ENCODE measurements at regions not wholly inside any gene's neighbourhood (a gene's known extent, or its start where the extent isn't known, plus 50 kb on each side); places are given as distances from the start of the nearest gene placed in this dataset.

GRCh38 chrX:117751155-117751554, 365.5 kb downstream of the KLHL13 start:
- peaks cover 0 to 2% (median 0%) of the 10 kb centered on the region in 5 experiments for H3K27me3 ChIP-seq (replicated peaks in 2 of 5; ENCODE audit: control insufficient read depth in 4 of 5, insufficient read depth in 5 of 5, low read length in 4 of 5)
- no peaks in the 10 kb centered on the region for H3K9me3 ChIP-seq (ENCODE audit: control extremely low read depth in 1 of 5, control insufficient read depth in 4 of 5, insufficient read depth in 2 of 5, low read depth in 1 of 5, low read length in 4 of 5)
- H3K36me3 ChIP-seq (ENCODE audit: control insufficient read depth in 4 of 4, insufficient read depth in 4 of 4, low read length in 3 of 4) = no peaks in the 10 kb centered on the region
- POLR2A ChIA-PET = no interaction called here
- DNase-seq = no peak
- no peaks in the 10 kb centered on the region for H3K4me1 ChIP-seq (ENCODE audit: control extremely low read depth in 1 of 4, control insufficient read depth in 4 of 4, insufficient read depth in 4 of 4, low read length in 3 of 4)
- H3K4me3 ChIP-seq (ENCODE audit: control insufficient read depth in 1 of 7, extremely low read depth in 1 of 7, insufficient read depth in 4 of 7, low read depth in 2 of 7, low read length in 6 of 7) = no peak overlapping the region
- CTCF ChIA-PET = no interaction called here
- no CpG with 5 or more reads among the region's 2 CpGs for WGBS (ENCODE audit: insufficient coverage)
- no peak overlapping the region for H3K27ac ChIP-seq (ENCODE audit: insufficient read depth in 1 of 2, low read depth in 1 of 2, low read length in 2 of 2, poor library complexity in 1 of 2, severe bottlenecking in 2 of 2)

- Histone ChIP-seq H3K4me1 (ENCODE audit: control extremely low read depth in 1 of 4, control insufficient read depth in 4 of 4, insufficient read depth in 4 of 4, low read length in 3 of 4) (no peaks in the 10 kb centered on the region), H3K27ac (ENCODE audit: insufficient read depth in 1 of 2, low read depth in 1 of 2, low read length in 2 of 2, poor library complexity in 1 of 2, severe bottlenecking in 2 of 2) (no peak overlapping the region), H3K9me3 (ENCODE audit: control extremely low read depth in 1 of 5, control insufficient read depth in 4 of 5, insufficient read depth in 2 of 5, low read depth in 1 of 5, low read length in 4 of 5) (no peaks in the 10 kb centered on the region), H3K27me3 (replicated peaks in 2 of 5; ENCODE audit: control insufficient read depth in 4 of 5, insufficient read depth in 5 of 5, low read length in 4 of 5) (no peaks in the 10 kb centered on the region), H3K36me3 (ENCODE audit: control insufficient read depth in 4 of 4, insufficient read depth in 4 of 4, low read length in 3 of 4) (no peaks in the 10 kb centered on the region), H3K4me3 (ENCODE audit: control insufficient read depth in 1 of 7, extremely low read depth in 1 of 7, insufficient read depth in 4 of 7, low read depth in 2 of 7, low read length in 6 of 7) (no peak overlapping the region)
- POLR2A ChIA-PET = no interaction called here
- CTCF ChIA-PET = no interaction called here
- DNase-seq = no peak
Observed at GRCh38 chrX:117744958-117745357, 371.7 kb downstream of the KLHL13 start.

- Histone ChIP-seq H3K4me3 (ENCODE audit: control insufficient read depth in 1 of 7, extremely low read depth in 1 of 7, insufficient read depth in 4 of 7, low read depth in 2 of 7, low read length in 6 of 7) (no peak overlapping the region), H3K4me1 (ENCODE audit: control extremely low read depth in 1 of 4, control insufficient read depth in 4 of 4, insufficient read depth in 4 of 4, low read length in 3 of 4) (no peaks in the 10 kb centered on the region), H3K27ac (ENCODE audit: insufficient read depth in 1 of 2, low read depth in 1 of 2, low read length in 2 of 2, poor library complexity in 1 of 2, severe bottlenecking in 2 of 2) (no peak overlapping the region), H3K27me3 (replicated peaks in 2 of 5; ENCODE audit: control insufficient read depth in 4 of 5, insufficient read depth in 5 of 5, low read length in 4 of 5) (no peaks in the 10 kb centered on the region), H3K36me3 (ENCODE audit: control insufficient read depth in 4 of 4, insufficient read depth in 4 of 4, low read length in 3 of 4) (no peaks in the 10 kb centered on the region), H3K9me3 (ENCODE audit: control extremely low read depth in 1 of 5, control insufficient read depth in 4 of 5, insufficient read depth in 2 of 5, low read depth in 1 of 5, low read length in 4 of 5) (no peaks in the 10 kb centered on the region)
- CTCF ChIA-PET = no interaction called here
- WGBS (ENCODE audit: insufficient coverage) = 73% methylated on average over 2 of the region's 3 CpGs
- POLR2A ChIA-PET = no interaction called here
- no peak for DNase-seq
Observed at GRCh38 chrX:117743469-117744251, 372.9 kb downstream of the KLHL13 start.

GRCh38 chrX:117713411-117713810, 403.2 kb downstream of the KLHL13 start:
- Histone ChIP-seq H3K4me3 (ENCODE audit: control insufficient read depth in 1 of 7, extremely low read depth in 1 of 7, insufficient read depth in 4 of 7, low read depth in 2 of 7, low read length in 6 of 7) (no peak overlapping the region), H3K27ac (ENCODE audit: insufficient read depth in 1 of 2, low read depth in 1 of 2, low read length in 2 of 2, poor library complexity in 1 of 2, severe bottlenecking in 2 of 2) (no peak overlapping the region), H3K36me3 (ENCODE audit: control insufficient read depth in 4 of 4, insufficient read depth in 4 of 4, low read length in 3 of 4) (no peaks in the 10 kb centered on the region), H3K9me3 (ENCODE audit: control extremely low read depth in 1 of 5, control insufficient read depth in 4 of 5, insufficient read depth in 2 of 5, low read depth in 1 of 5, low read length in 4 of 5) (no peaks in the 10 kb centered on the region), H3K27me3 (replicated peaks in 2 of 5; ENCODE audit: control insufficient read depth in 4 of 5, insufficient read depth in 5 of 5, low read length in 4 of 5) (no peaks in the 10 kb centered on the region), H3K4me1 (ENCODE audit: control extremely low read depth in 1 of 4, control insufficient read depth in 4 of 4, insufficient read depth in 4 of 4, low read length in 3 of 4) (no peaks in the 10 kb centered on the region)
- ChIA-PET CTCF (no interaction called here), POLR2A (no interaction called here)
- no peak for DNase-seq
- WGBS (ENCODE audit: insufficient coverage) = no CpG with 5 or more reads among the region's 1 CpG

GRCh38 chrX:117711782-117712181, 404.8 kb downstream of the KLHL13 start:
- H3K36me3 ChIP-seq (ENCODE audit: control insufficient read depth in 4 of 4, insufficient read depth in 4 of 4, low read length in 3 of 4) = no peaks in the 10 kb centered on the region
- no peak overlapping the region for H3K4me3 ChIP-seq (ENCODE audit: control insufficient read depth in 1 of 7, extremely low read depth in 1 of 7, insufficient read depth in 4 of 7, low read depth in 2 of 7, low read length in 6 of 7)
- no peaks in the 10 kb centered on the region for H3K27me3 ChIP-seq (replicated peaks in 2 of 5; ENCODE audit: control insufficient read depth in 4 of 5, insufficient read depth in 5 of 5, low read length in 4 of 5)
- ChIA-PET CTCF (no interaction called here), POLR2A (no interaction called here)
- no peaks in the 10 kb centered on the region for H3K4me1 ChIP-seq (ENCODE audit: control extremely low read depth in 1 of 4, control insufficient read depth in 4 of 4, insufficient read depth in 4 of 4, low read length in 3 of 4)
- no CpG with 5 or more reads among the region's 1 CpG for WGBS (ENCODE audit: insufficient coverage)
- DNase-seq = no peak
- no peak overlapping the region for H3K27ac ChIP-seq (ENCODE audit: insufficient read depth in 1 of 2, low read depth in 1 of 2, low read length in 2 of 2, poor library complexity in 1 of 2, severe bottlenecking in 2 of 2)
- H3K9me3 ChIP-seq (ENCODE audit: control extremely low read depth in 1 of 5, control insufficient read depth in 4 of 5, insufficient read depth in 2 of 5, low read depth in 1 of 5, low read length in 4 of 5) = no peaks in the 10 kb centered on the region

- DNase-seq = no peak
- WGBS (ENCODE audit: insufficient coverage) = 100% methylated on average over 1 of the region's 8 CpGs
Observed at GRCh38 chrX:117707948-117708743, 408.5 kb downstream of the KLHL13 start.

GRCh38 chrX:117701050-117701449, 415.6 kb downstream of the KLHL13 start:
- H3K36me3 ChIP-seq (ENCODE audit: control insufficient read depth in 4 of 4, insufficient read depth in 4 of 4, low read length in 3 of 4) = no peaks in the 10 kb centered on the region
- H3K27me3 ChIP-seq (replicated peaks in 2 of 5; ENCODE audit: control insufficient read depth in 4 of 5, insufficient read depth in 5 of 5, low read length in 4 of 5) = no peaks in the 10 kb centered on the region
- ChIA-PET POLR2A (no interaction called here), CTCF (no interaction called here)
- no peaks in the 10 kb centered on the region for H3K4me1 ChIP-seq (ENCODE audit: control extremely low read depth in 1 of 4, control insufficient read depth in 4 of 4, insufficient read depth in 4 of 4, low read length in 3 of 4)
- H3K9me3 ChIP-seq (ENCODE audit: control extremely low read depth in 1 of 5, control insufficient read depth in 4 of 5, insufficient read depth in 2 of 5, low read depth in 1 of 5, low read length in 4 of 5) = no peaks in the 10 kb centered on the region
- H3K4me3 ChIP-seq (ENCODE audit: control insufficient read depth in 1 of 7, extremely low read depth in 1 of 7, insufficient read depth in 4 of 7, low read depth in 2 of 7, low read length in 6 of 7) = no peak overlapping the region
- no peak overlapping the region for H3K27ac ChIP-seq (ENCODE audit: insufficient read depth in 1 of 2, low read depth in 1 of 2, low read length in 2 of 2, poor library complexity in 1 of 2, severe bottlenecking in 2 of 2)
- no peak for DNase-seq

More at GRCh38 chrX:117707948-117708743, 408.5 kb downstream of the KLHL13 start:
- ChIA-PET POLR2A (no interaction called here), CTCF (no interaction called here)
- Histone ChIP-seq H3K9me3 (ENCODE audit: control extremely low read depth in 1 of 5, control insufficient read depth in 4 of 5, insufficient read depth in 2 of 5, low read depth in 1 of 5, low read length in 4 of 5) (no peaks in the 10 kb centered on the region), H3K4me1 (ENCODE audit: control extremely low read depth in 1 of 4, control insufficient read depth in 4 of 4, insufficient read depth in 4 of 4, low read length in 3 of 4) (no peaks in the 10 kb centered on the region), H3K36me3 (ENCODE audit: control insufficient read depth in 4 of 4, insufficient read depth in 4 of 4, low read length in 3 of 4) (no peaks in the 10 kb centered on the region), H3K4me3 (ENCODE audit: control insufficient read depth in 1 of 7, extremely low read depth in 1 of 7, insufficient read depth in 4 of 7, low read depth in 2 of 7, low read length in 6 of 7) (no peak overlapping the region), H3K27ac (ENCODE audit: insufficient read depth in 1 of 2, low read depth in 1 of 2, low read length in 2 of 2, poor library complexity in 1 of 2, severe bottlenecking in 2 of 2) (no peak overlapping the region), H3K27me3 (replicated peaks in 2 of 5; ENCODE audit: control insufficient read depth in 4 of 5, insufficient read depth in 5 of 5, low read length in 4 of 5) (no peaks in the 10 kb centered on the region)
